Chondrocyte (in vitro differentiated cells): ENCODE measurements at regions not wholly inside any gene's neighbourhood (a gene's known extent, or its start where the extent isn't known, plus 50 kb on each side); places are given as distances from the start of the nearest gene placed in this dataset.
A peak's percentile ranks its signal among the peaks of the same experiment; 100 is the strongest.
"Not testable (repeated sequence)": the region's sequence is repeated elsewhere in the genome, so short reads cannot be mapped to it uniquely, and the experiment has no call there.

Experiments used
- DNase-seq: peaks from one replicate; pipeline ENCODE4 v3.0.0; 2021; ENCODE audit warnings: mixed read lengths, low spot score
- H3K27ac Mint-ChIP-seq: one replicate; pipeline ENCODE4 v1.8.0; 2021; ENCODE audit warnings: mild to moderate bottlenecking, moderate library complexity, mixed read lengths; ENCODE audit not compliant: unreplicated experiment
- H3K27me3 Mint-ChIP-seq: 2 replicates; pipeline ENCODE4 v1.8.0; 2021; ENCODE audit warnings: low read depth, mixed read lengths
- H3K36me3 Mint-ChIP-seq: 2 replicates; pipeline ENCODE4 v1.8.0; 2021; ENCODE audit warnings: low read depth, mixed read lengths
- H3K4me1 Mint-ChIP-seq: 2 replicates; pipeline ENCODE4 v1.8.0; 2021; ENCODE audit warnings: low read depth, mild to moderate bottlenecking, mixed read lengths
- H3K4me3 Mint-ChIP-seq: one replicate; pipeline ENCODE4 v1.8.0; 2021; ENCODE audit warnings: mild to moderate bottlenecking, moderate library complexity, mixed read lengths; ENCODE audit not compliant: unreplicated experiment
- H3K9me3 Mint-ChIP-seq: 2 replicates; pipeline ENCODE4 v1.8.0; 2021; ENCODE audit warnings: low read depth, mixed read lengths
- TF ChIP-seq, protein P1 (sequence below): fragments of 200-600 bp; sonication (generic); IDR thresholded peaks from 2 replicates; pipeline ENCODE4 v1.5.0; 2021; ENCODE audit warnings: antibody characterized with exemption, mild to moderate bottlenecking, moderate library complexity

- H3K4me3 Mint-ChIP-seq = no peak overlapping the region
- H3K9me3 Mint-ChIP-seq = no peaks in the 10 kb centered on the region
- H3K4me1 Mint-ChIP-seq = no peaks in the 10 kb centered on the region
Observed at GRCh38 chr4:19486400-19486799, 765.3 kb upstream of the SLIT2 start.

GRCh38 chr4:19478791-19479190 is 772.9 kb upstream of the SLIT2 start:
- TF ChIP-seq, protein P1, sequence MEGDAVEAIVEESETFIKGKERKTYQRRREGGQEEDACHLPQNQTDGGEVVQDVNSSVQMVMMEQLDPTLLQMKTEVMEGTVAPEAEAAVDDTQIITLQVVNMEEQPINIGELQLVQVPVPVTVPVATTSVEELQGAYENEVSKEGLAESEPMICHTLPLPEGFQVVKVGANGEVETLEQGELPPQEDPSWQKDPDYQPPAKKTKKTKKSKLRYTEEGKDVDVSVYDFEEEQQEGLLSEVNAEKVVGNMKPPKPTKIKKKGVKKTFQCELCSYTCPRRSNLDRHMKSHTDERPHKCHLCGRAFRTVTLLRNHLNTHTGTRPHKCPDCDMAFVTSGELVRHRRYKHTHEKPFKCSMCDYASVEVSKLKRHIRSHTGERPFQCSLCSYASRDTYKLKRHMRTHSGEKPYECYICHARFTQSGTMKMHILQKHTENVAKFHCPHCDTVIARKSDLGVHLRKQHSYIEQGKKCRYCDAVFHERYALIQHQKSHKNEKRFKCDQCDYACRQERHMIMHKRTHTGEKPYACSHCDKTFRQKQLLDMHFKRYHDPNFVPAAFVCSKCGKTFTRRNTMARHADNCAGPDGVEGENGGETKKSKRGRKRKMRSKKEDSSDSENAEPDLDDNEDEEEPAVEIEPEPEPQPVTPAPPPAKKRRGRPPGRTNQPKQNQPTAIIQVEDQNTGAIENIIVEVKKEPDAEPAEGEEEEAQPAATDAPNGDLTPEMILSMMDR = no peak
- no peak overlapping the region for H3K4me3 Mint-ChIP-seq
- no peak for DNase-seq
- H3K36me3 Mint-ChIP-seq = no peaks in the 10 kb centered on the region
- no peaks in the 10 kb centered on the region for H3K27me3 Mint-ChIP-seq
- H3K4me1 Mint-ChIP-seq = peaks cover 6% of the 10 kb centered on the region
- no peaks in the 10 kb centered on the region for H3K9me3 Mint-ChIP-seq
- no peak overlapping the region for H3K27ac Mint-ChIP-seq

More at GRCh38 chr4:19486400-19486799, 765.3 kb upstream of the SLIT2 start:
- Mint-ChIP-seq H3K27ac (no peak overlapping the region), H3K27me3 (no peaks in the 10 kb centered on the region), H3K36me3 (no peaks in the 10 kb centered on the region)
- TF ChIP-seq, protein P1 = peak; percentile 59
- no peak for DNase-seq

DNA sequence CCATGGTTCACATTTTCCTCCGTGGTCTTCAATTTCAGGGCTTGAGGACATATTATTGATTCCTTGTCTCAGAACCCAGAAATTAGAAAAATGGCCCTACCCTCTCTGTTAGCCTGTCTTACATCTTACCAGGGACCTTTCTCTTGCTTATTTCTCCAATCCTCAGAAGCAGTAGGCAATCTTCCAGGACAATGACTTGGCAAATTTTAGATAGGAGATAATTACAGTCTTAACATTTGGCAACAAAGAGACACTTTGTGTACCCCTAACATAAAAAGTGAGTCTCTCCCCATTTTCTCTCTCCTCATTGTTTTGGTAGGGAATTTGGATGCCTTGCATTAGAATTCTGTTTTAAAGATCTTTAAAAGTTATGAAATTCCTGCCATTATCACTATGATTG is 778.1 kb upstream of the SLIT2 start:
- no peak for DNase-seq
- Mint-ChIP-seq H3K36me3 (no peaks in the 10 kb centered on the region), H3K27ac (no peak overlapping the region), H3K27me3 (no peaks in the 10 kb centered on the region), H3K4me3 (no peak overlapping the region), H3K4me1 (peaks cover 12% of the 10 kb centered on the region), H3K9me3 (peaks cover 14% of the 10 kb centered on the region)
- TF ChIP-seq, protein P1 = no peak

DNA sequence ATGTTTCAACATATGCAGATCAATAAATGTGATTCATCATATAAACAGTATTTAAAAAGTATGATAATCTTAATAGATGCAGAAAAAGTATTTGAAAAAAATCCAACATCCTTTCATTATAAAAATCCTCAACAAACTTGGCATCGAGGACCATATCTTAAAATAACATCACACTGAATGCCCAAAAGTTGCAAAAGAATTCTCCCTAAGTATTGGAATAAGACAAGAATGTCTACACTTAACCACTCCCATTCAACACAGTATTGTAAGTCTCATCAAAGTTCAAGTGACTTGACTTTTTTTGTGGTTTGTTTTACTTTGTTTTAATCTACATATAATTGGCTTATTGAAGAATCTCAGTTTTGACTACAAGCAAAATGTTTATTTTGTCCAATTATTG is 779.0 kb upstream of the SLIT2 start:
- Mint-ChIP-seq H3K27ac (no peak overlapping the region), H3K27me3 (no peaks in the 10 kb centered on the region), H3K4me1 (peaks cover 12% of the 10 kb centered on the region), H3K36me3 (no peaks in the 10 kb centered on the region), H3K4me3 (no peak overlapping the region), H3K9me3 (peaks cover 14% of the 10 kb centered on the region)
- DNase-seq = no peak
- TF ChIP-seq, protein P1 = no peak

DNA sequence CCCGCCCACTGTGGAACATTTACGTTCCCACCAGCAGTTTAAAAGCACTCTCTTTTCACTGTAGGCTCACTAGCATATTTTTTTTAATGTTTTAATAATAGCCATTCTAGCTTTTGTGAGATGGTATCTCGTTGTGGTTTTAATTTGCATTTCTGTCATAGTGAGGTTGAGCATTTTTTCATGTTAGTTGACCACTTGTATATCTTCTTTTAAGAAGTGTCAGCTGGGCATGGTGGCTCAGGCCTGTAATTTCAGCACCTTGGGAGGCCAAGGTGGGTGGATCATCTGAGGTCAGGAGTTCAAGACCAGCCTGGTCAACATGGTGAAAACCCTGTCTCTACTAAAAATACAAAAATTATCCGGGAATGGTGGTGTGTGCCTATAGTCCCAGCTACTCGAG is 781.7 kb upstream of the SLIT2 start:
- Mint-ChIP-seq H3K4me1 (peaks cover 12% of the 10 kb centered on the region), H3K9me3 (peaks cover 14% of the 10 kb centered on the region)
- DNase-seq, H3K36me3 Mint-ChIP-seq, H3K27ac Mint-ChIP-seq, H3K4me3 Mint-ChIP-seq, H3K27me3 Mint-ChIP-seq: not testable (repeated sequence)

DNA sequence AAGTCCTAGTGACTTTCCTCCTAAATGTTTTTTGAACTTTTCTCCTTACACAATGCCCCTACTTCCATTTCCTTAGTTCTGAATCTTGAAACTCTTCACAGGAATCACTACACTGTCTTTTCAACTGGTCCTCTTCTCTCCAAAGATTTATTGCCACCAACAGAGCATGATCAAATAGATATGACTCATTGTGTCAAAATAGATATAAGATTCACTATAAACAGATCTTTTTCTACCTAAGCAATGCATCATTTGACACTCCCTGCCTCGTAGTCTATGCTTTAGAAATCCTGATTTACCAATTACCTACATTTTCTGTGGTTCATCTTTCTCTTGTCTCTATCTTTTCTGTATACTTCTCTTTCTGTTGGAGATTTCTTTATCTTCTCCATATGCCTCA is 789.6 kb upstream of the SLIT2 start:
- DNase-seq = no peak
- no peaks in the 10 kb centered on the region for H3K27me3 Mint-ChIP-seq
- no peak overlapping the region for H3K27ac Mint-ChIP-seq
- H3K9me3 Mint-ChIP-seq = no peaks in the 10 kb centered on the region
- no peaks in the 10 kb centered on the region for H3K4me1 Mint-ChIP-seq
- no peak overlapping the region for H3K4me3 Mint-ChIP-seq
- H3K36me3 Mint-ChIP-seq = peaks cover 1% of the 10 kb centered on the region
- TF ChIP-seq, protein P1 = no peak
